WTC11 (cell line): ENCODE measurements at regions not wholly inside any gene's neighbourhood (a gene's known extent, or its start where the extent isn't known, plus 50 kb on each side); places are given as distances from the start of the nearest gene placed in this dataset.

Source experiments
- ATAC-seq: fragments of 200-7000 bp; cut with Tn5 transposase; 2 replicates; pipeline ENCODE4 v1.10.0; 2021; ENCODE audit warnings: mild to moderate bottlenecking, moderate library complexity
- CTCF ChIA-PET: fragments of 300-600 bp; sonication (Branson Sonifier 250); formaldehyde crosslinking; loops from one replicate; lab custom pipeline; 2021; ENCODE audit warnings: antibody characterized with exemption; lab: Charles Lee
- POLR2A ChIA-PET: fragments of 350-600 bp; sonication (Branson Sonifier 250); formaldehyde crosslinking; loops from one replicate; lab custom pipeline; 2021; ENCODE audit warnings: antibody characterized with exemption; lab: Charles Lee
- DNase-seq: peaks from one replicate; pipeline ENCODE4 v3.0.0; 2021; ENCODE audit warnings: low spot score
- H3K27ac Mint-ChIP-seq: 2 replicates; pipeline ENCODE4 v1.8.0; 2021; ENCODE audit warnings: mixed read lengths
- H3K27me3 Mint-ChIP-seq: 2 replicates; pipeline ENCODE4 v1.8.0; 2021; ENCODE audit warnings: low read depth, mild to moderate bottlenecking, moderate library complexity, mixed read lengths
- H3K36me3 Mint-ChIP-seq: 2 replicates; pipeline ENCODE4 v1.8.0; 2021; ENCODE audit warnings: mixed read lengths
- H3K4me1 Mint-ChIP-seq: 2 replicates; pipeline ENCODE4 v1.8.0; 2022; ENCODE audit warnings: mixed read lengths
- H3K4me3 Mint-ChIP-seq: 2 replicates; pipeline ENCODE4 v1.8.0; 2021; ENCODE audit warnings: mild to moderate bottlenecking, moderate library complexity, mixed read lengths
- H3K9me3 Mint-ChIP-seq: 2 replicates; pipeline ENCODE4 v1.8.0; 2021; ENCODE audit warnings: mixed read lengths
- ESRRA ChIP-seq: sonication (generic); formaldehyde crosslinking; IDR thresholded peaks from 2 replicates; pipeline ENCODE4 v1.8.1; 2022; ENCODE audit warnings: mild to moderate bottlenecking, missing genetic modification reagents, borderline replicate concordance
- GABPB1 ChIP-seq: sonication (generic); formaldehyde crosslinking; IDR thresholded peaks from 2 replicates; pipeline ENCODE4 v1.8.1; 2023; ENCODE audit warnings: mild to moderate bottlenecking, missing genetic modification reagents
- NFE2L1 ChIP-seq: sonication (generic); formaldehyde crosslinking; IDR thresholded peaks from 2 replicates; pipeline ENCODE4 v1.8.1; 2023; ENCODE audit warnings: missing genetic modification reagents
- ZBTB43 ChIP-seq: sonication (generic); formaldehyde crosslinking; IDR thresholded peaks from 2 replicates; pipeline ENCODE4 v1.8.1; 2023; ENCODE audit warnings: mild to moderate bottlenecking, missing genetic modification reagents
- ZNF219 ChIP-seq: sonication (generic); formaldehyde crosslinking; IDR thresholded peaks from 2 replicates; pipeline ENCODE4 v1.8.0; 2023; ENCODE audit warnings: missing genetic modification reagents, mild to moderate bottlenecking, borderline replicate concordance
- ZNF317 ChIP-seq: sonication (generic); formaldehyde crosslinking; IDR thresholded peaks from 2 replicates; pipeline ENCODE4 v1.8.1; 2023; ENCODE audit warnings: low read depth, mild to moderate bottlenecking, moderate library complexity, missing genetic modification reagents, borderline replicate concordance
- ZNF396 ChIP-seq: fragments of 250-450 bp; sonication (Bioruptor Pico); IDR thresholded peaks from 2 replicates; pipeline ENCODE4 v1.8.0; 2021; ENCODE audit warnings: mild to moderate bottlenecking, moderate library complexity, borderline replicate concordance
- TF ChIP-seq, protein P1 (sequence below): fragments of 250-450 bp; sonication (Bioruptor Pico); IDR thresholded peaks from 2 replicates; pipeline ENCODE4 v1.9.0; 2021; ENCODE audit warnings: mild to moderate bottlenecking
- TF ChIP-seq, protein P2 (sequence below): sonication (generic); formaldehyde crosslinking; IDR thresholded peaks from 2 replicates; pipeline ENCODE4 v1.8.0; 2023; ENCODE audit warnings: missing genetic modification reagents, mild to moderate bottlenecking, borderline replicate concordance
- TF ChIP-seq, protein P3 (sequence below): sonication (generic); formaldehyde crosslinking; IDR thresholded peaks from 2 replicates; pipeline ENCODE4 v1.8.1; 2022; ENCODE audit warnings: low read depth, mild to moderate bottlenecking, moderate library complexity, missing genetic modification reagents, borderline replicate concordance
- TF ChIP-seq, protein P4 (sequence below): sonication (generic); formaldehyde crosslinking; conservative IDR thresholded peaks from 2 replicates; pipeline ENCODE4 v1.8.1; 2023; ENCODE audit warnings: mild to moderate bottlenecking, low read depth, missing genetic modification reagents, moderate library complexity
- TF ChIP-seq, protein P5 (sequence below): fragments of 250-450 bp; sonication (Bioruptor Pico); IDR thresholded peaks from 2 replicates; pipeline ENCODE4 v1.9.0; 2021; ENCODE audit warnings: moderate library complexity, mild to moderate bottlenecking, inconsistent platforms, borderline replicate concordance

DNA sequence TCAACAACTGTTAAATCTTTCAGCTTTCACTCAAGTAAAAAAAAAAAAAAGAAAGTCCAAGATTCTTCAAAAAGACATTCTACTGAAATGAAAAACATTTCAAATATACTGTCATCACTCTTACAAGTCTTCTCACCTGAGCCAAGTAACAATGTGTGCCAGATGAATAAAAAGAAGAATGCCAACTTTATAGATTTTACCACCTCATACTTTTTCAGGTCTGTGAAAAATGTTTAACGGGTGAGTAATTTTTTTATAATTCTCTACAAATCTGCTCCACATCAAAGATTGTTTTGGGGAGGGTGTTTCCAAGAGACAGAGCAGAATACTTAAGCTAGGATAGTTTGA is 181.0 kb upstream of the BMP4 start (continued):
- TF ChIP-seq, protein P1, sequence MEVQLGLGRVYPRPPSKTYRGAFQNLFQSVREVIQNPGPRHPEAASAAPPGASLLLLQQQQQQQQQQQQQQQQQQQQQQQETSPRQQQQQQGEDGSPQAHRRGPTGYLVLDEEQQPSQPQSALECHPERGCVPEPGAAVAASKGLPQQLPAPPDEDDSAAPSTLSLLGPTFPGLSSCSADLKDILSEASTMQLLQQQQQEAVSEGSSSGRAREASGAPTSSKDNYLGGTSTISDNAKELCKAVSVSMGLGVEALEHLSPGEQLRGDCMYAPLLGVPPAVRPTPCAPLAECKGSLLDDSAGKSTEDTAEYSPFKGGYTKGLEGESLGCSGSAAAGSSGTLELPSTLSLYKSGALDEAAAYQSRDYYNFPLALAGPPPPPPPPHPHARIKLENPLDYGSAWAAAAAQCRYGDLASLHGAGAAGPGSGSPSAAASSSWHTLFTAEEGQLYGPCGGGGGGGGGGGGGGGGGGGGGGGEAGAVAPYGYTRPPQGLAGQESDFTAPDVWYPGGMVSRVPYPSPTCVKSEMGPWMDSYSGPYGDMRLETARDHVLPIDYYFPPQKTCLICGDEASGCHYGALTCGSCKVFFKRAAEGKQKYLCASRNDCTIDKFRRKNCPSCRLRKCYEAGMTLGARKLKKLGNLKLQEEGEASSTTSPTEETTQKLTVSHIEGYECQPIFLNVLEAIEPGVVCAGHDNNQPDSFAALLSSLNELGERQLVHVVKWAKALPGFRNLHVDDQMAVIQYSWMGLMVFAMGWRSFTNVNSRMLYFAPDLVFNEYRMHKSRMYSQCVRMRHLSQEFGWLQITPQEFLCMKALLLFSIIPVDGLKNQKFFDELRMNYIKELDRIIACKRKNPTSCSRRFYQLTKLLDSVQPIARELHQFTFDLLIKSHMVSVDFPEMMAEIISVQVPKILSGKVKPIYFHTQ (CRISPR knock-in tag), result no peak
- no peak for TF ChIP-seq ZNF219 (CRISPR knock-in tag)
- TF ChIP-seq, protein P2, sequence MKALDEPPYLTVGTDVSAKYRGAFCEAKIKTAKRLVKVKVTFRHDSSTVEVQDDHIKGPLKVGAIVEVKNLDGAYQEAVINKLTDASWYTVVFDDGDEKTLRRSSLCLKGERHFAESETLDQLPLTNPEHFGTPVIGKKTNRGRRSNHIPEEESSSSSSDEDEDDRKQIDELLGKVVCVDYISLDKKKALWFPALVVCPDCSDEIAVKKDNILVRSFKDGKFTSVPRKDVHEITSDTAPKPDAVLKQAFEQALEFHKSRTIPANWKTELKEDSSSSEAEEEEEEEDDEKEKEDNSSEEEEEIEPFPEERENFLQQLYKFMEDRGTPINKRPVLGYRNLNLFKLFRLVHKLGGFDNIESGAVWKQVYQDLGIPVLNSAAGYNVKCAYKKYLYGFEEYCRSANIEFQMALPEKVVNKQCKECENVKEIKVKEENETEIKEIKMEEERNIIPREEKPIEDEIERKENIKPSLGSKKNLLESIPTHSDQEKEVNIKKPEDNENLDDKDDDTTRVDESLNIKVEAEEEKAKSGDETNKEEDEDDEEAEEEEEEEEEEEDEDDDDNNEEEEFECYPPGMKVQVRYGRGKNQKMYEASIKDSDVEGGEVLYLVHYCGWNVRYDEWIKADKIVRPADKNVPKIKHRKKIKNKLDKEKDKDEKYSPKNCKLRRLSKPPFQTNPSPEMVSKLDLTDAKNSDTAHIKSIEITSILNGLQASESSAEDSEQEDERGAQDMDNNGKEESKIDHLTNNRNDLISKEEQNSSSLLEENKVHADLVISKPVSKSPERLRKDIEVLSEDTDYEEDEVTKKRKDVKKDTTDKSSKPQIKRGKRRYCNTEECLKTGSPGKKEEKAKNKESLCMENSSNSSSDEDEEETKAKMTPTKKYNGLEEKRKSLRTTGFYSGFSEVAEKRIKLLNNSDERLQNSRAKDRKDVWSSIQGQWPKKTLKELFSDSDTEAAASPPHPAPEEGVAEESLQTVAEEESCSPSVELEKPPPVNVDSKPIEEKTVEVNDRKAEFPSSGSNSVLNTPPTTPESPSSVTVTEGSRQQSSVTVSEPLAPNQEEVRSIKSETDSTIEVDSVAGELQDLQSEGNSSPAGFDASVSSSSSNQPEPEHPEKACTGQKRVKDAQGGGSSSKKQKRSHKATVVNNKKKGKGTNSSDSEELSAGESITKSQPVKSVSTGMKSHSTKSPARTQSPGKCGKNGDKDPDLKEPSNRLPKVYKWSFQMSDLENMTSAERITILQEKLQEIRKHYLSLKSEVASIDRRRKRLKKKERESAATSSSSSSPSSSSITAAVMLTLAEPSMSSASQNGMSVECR, result no peak
- TF ChIP-seq ZNF396 (CRISPR knock-in tag), result no peak
- TF ChIP-seq ZBTB43 (CRISPR knock-in tag), result no peak

DNA sequence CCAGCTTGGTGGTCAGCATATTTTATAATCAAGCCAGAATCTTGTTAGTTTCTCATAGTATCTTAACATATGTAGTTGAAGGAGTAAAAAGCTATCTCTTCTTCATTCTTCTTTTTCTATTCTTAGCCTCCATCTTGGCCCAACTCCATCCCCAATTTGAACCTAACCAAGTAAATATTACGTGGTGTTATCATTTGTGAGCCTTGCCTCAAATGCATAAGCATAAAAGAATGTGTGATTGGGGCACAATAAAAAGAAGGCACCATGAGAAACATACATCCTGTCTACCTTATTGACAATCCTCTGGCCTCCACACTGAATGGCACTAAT is 181.4 kb upstream of the BMP4 start:
- Mint-ChIP-seq H3K9me3 (peaks cover 5% of the 10 kb centered on the region), H3K4me1 (peaks cover 8% of the 10 kb centered on the region), H3K36me3 (no peaks in the 10 kb centered on the region), H3K4me3 (no peak overlapping the region), H3K27me3 (no peaks in the 10 kb centered on the region), H3K27ac (no peak overlapping the region)
- DNase-seq (no peak), ATAC-seq (no peak)
- TF ChIP-seq NFE2L1 (CRISPR knock-in tag), result no peak
- TF ChIP-seq, protein P3, sequence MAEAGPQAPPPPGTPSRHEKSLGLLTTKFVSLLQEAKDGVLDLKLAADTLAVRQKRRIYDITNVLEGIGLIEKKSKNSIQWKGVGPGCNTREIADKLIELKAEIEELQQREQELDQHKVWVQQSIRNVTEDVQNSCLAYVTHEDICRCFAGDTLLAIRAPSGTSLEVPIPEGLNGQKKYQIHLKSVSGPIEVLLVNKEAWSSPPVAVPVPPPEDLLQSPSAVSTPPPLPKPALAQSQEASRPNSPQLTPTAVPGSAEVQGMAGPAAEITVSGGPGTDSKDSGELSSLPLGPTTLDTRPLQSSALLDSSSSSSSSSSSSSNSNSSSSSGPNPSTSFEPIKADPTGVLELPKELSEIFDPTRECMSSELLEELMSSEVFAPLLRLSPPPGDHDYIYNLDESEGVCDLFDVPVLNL (CRISPR knock-in tag), result no peak
- CTCF ChIA-PET, result no interaction called here
- POLR2A ChIA-PET, result no interaction called here

GRCh38 chr14:54138354-54139038 is 181.9 kb upstream of the BMP4 start:
- no peaks in the 10 kb centered on the region for H3K27me3 Mint-ChIP-seq
- TF ChIP-seq, protein P4, sequence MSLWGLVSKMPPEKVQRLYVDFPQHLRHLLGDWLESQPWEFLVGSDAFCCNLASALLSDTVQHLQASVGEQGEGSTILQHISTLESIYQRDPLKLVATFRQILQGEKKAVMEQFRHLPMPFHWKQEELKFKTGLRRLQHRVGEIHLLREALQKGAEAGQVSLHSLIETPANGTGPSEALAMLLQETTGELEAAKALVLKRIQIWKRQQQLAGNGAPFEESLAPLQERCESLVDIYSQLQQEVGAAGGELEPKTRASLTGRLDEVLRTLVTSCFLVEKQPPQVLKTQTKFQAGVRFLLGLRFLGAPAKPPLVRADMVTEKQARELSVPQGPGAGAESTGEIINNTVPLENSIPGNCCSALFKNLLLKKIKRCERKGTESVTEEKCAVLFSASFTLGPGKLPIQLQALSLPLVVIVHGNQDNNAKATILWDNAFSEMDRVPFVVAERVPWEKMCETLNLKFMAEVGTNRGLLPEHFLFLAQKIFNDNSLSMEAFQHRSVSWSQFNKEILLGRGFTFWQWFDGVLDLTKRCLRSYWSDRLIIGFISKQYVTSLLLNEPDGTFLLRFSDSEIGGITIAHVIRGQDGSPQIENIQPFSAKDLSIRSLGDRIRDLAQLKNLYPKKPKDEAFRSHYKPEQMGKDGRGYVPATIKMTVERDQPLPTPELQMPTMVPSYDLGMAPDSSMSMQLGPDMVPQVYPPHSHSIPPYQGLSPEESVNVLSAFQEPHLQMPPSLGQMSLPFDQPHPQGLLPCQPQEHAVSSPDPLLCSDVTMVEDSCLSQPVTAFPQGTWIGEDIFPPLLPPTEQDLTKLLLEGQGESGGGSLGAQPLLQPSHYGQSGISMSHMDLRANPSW (CRISPR knock-in tag), result no peak
- no peak for TF ChIP-seq ESRRA (CRISPR knock-in tag)
- TF ChIP-seq GABPB1 (CRISPR knock-in tag), result peak; percentile 89
- no peak for TF ChIP-seq ZNF317 (CRISPR knock-in tag)
- TF ChIP-seq, protein P5, sequence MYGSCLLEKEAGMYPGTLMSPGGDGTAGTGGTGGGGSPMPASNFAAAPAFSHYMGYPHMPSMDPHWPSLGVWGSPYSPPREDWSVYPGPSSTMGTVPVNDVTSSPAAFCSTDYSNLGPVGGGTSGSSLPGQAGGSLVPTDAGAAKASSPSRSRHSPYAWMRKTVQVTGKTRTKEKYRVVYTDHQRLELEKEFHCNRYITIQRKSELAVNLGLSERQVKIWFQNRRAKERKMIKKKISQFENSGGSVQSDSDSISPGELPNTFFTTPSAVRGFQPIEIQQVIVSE (CRISPR knock-in tag), result no peak
- TF ChIP-seq, protein P1 (CRISPR knock-in tag), result no peak
- TF ChIP-seq, all 79 proteins: peak for 1
- Mint-ChIP-seq H3K36me3 (no peaks in the 10 kb centered on the region), H3K4me3 (no peak overlapping the region), H3K27ac (no peak overlapping the region), H3K4me1 (peaks cover 5% of the 10 kb centered on the region), H3K9me3 (peaks cover 5% of the 10 kb centered on the region)
- ATAC-seq (no peak), DNase-seq (no peak)
- CTCF ChIA-PET, result no interaction called here
- POLR2A ChIA-PET, result no interaction called here
